SK-MEL-5 (cell line): ENCODE measurements at regions not wholly inside any gene's neighbourhood (a gene's known extent, or its start where the extent isn't known, plus 50 kb on each side); places are given as distances from the start of the nearest gene placed in this dataset.

Source experiments
- DNase-seq: peaks from one replicate; pipeline ENCODE4 v3.0.0-alpha.2; 2016; ENCODE audit warnings: low read depth, low spot score
- in situ Hi-C: cut with HindIII; loops from 2 replicates; pipeline ENCODE4 v1.10.0; 2016; ENCODE audit warnings: low sequenced_read_pairs, high pct_unique_total_duplicates, low pct_unique_long_range_greater_than_20kb

- in situ Hi-C loops: no loop called here
- no peak for DNase-seq
Observed at GRCh38 chr2:139156730-139157129, 376.5 kb upstream of the NXPH2 start.

GRCh38 chr2:139155991-139156390, 375.8 kb upstream of the NXPH2 start:
- DNase-seq: no peak
- in situ Hi-C loops: no loop called here

- peak; percentile 1 for DNase-seq
- in situ Hi-C loops: no loop called here
Observed at GRCh38 chr2:139142252-139142880, 362.2 kb upstream of the NXPH2 start.

GRCh38 chr2:139124271-139124670, 344.1 kb upstream of the NXPH2 start:
- DNase-seq: no peak
- in situ Hi-C loops: no loop called here

- in situ Hi-C loops: no loop called here
- no peak for DNase-seq
Observed at GRCh38 chr2:139123795-139124194, 343.6 kb upstream of the NXPH2 start.

- no peak for DNase-seq
- in situ Hi-C loops: no loop called here
Observed at GRCh38 chr2:139122711-139123158, 342.5 kb upstream of the NXPH2 start.

GRCh38 chr2:139099721-139100120, 319.5 kb upstream of the NXPH2 start:
- DNase-seq: no peak
- in situ Hi-C loops: no loop called here

- DNase-seq: no peak
- in situ Hi-C loops: no loop called here
Observed at GRCh38 chr2:139098961-139099360, 318.8 kb upstream of the NXPH2 start.

GRCh38 chr2:139083121-139083520, 302.9 kb upstream of the NXPH2 start:
- in situ Hi-C loops: no loop called here
- no peak for DNase-seq

GRCh38 chr2:139080244-139080643, 300.1 kb upstream of the NXPH2 start:
- DNase-seq: no peak
- in situ Hi-C loops: no loop called here

GRCh38 chr2:139079311-139079710, 299.1 kb upstream of the NXPH2 start:
- in situ Hi-C loops: no loop called here
- no peak for DNase-seq

GRCh38 chr2:139078376-139078775, 298.2 kb upstream of the NXPH2 start:
- no peak for DNase-seq
- in situ Hi-C loops: no loop called here

GRCh38 chr2:139077099-139077737, 297.0 kb upstream of the NXPH2 start:
- in situ Hi-C loops: no loop called here
- no peak for DNase-seq

GRCh38 chr2:139067874-139068273, 287.7 kb upstream of the NXPH2 start:
- in situ Hi-C loops: no loop called here
- DNase-seq: no peak

GRCh38 chr2:139067072-139067471, 286.9 kb upstream of the NXPH2 start:
- DNase-seq: no peak
- in situ Hi-C loops: no loop called here

- in situ Hi-C loops: no loop called here
Observed at GRCh38 chr2:139064159-139064558, 284.0 kb upstream of the NXPH2 start.

GRCh38 chr2:139059617-139060016, 279.4 kb upstream of the NXPH2 start:
- in situ Hi-C loops: no loop called here
- no peak for DNase-seq

More at GRCh38 chr2:139064159-139064558, 284.0 kb upstream of the NXPH2 start:
- DNase-seq: no peak

- in situ Hi-C loops: no loop called here
- no peak for DNase-seq
Observed at GRCh38 chr2:139055202-139055601, 275.0 kb upstream of the NXPH2 start.

- no peak for DNase-seq
- in situ Hi-C loops: no loop called here
Observed at GRCh38 chr2:139048017-139048416, 267.8 kb upstream of the NXPH2 start.
